OCI-M2 (cell line): ENCODE measurements at regions not wholly inside any gene's neighbourhood (a gene's known extent, or its start where the extent isn't known, plus 50 kb on each side); places are given as distances from the start of the nearest gene placed in this dataset.
"Not testable (repeated sequence)": the region's sequence is repeated elsewhere in the genome, so short reads cannot be mapped to it uniquely, and the experiment has no call there.

ENCODE experiments used
- DNase-seq: peaks from one replicate; lab custom pipeline; 2025; ENCODE audit not compliant: unreplicated experiment; lab: John Stamatoyannopoulos, UW

DNA sequence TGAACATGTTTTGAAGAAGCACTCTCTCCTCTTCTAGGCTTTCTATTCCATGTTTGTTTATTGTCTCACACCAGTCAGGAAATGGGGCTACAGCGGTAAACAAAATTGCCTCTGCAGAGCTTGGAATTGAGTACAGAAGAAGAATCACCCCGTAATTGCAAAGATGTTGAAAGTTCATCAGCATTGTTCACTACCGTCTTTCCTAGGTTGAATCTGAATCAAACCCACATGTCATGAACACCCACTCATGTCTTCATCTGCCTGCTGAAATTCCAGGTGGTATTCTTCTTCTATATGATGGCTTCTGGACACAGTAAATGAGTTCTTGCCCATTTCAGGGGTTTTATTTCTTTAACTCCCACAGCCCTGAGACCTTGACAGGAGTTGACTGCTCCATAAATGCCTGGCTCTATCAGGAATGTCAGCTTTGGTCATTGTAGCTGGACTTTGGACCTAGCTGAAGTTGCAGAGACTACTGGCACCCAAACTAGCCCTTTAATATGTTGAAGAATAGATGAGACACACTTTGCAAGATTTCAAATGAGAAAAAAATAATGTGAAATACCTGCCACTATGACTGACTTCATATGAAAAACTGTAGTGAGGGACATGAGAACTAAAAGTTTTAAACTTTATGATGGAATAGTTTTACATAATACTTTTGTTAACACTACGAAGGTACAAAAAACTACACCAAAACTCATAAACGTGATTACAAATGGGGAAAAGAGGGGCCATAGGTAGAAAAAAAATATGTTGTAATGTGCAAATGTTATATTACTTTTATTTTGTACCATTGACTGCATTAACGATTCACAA lies 1235.3 kb upstream of the ZEB2 start:
- no peak for DNase-seq

DNA sequence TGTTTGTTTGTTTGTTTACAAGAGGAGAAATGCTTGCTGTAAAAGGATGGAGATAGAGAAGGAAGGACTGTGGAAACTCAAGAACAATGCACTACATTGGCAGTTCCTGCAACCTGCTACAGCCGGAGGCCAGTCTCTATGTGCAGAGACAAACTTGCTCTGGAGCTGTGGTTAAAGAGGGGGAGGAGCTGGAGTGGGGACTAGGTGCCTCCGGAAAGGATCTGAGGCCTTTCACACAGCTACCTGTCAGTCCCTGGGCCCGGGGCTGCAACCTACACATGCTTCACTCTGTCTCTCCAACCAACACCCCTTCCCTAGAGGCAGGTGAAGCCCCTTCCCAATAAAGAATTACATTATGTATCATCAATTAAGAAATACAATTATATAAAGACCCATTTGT lies 1234.0 kb upstream of the ZEB2 start:
- DNase-seq: no peak

DNA sequence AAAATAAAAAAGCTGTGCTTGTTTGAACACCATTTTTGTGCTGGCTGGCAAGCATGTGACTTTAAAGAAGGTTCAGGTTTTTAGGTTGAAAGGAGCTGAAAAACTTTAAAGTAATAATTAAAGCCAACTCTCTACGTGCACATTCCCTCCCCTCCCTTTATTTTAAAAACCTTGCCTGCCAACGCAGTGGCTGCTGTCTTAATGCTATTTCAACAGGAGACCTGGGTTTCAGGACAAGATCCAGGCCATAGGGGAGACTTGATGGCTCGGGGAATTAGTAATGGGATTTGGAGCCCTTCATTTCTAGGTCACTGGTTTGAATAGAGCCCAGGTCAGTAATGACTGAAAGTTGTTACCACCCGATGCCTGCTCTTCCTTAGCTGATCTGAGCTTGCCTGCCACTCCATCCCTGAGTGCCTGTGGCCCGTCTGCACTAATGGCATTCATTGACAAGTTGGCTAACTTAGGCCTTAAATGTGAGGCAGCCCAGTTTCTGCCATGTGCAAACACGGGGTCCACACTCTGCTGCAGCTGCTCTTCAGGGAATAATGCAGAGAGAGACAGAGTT lies 1233.2 kb upstream of the ZEB2 start:
- no peak for DNase-seq

DNA sequence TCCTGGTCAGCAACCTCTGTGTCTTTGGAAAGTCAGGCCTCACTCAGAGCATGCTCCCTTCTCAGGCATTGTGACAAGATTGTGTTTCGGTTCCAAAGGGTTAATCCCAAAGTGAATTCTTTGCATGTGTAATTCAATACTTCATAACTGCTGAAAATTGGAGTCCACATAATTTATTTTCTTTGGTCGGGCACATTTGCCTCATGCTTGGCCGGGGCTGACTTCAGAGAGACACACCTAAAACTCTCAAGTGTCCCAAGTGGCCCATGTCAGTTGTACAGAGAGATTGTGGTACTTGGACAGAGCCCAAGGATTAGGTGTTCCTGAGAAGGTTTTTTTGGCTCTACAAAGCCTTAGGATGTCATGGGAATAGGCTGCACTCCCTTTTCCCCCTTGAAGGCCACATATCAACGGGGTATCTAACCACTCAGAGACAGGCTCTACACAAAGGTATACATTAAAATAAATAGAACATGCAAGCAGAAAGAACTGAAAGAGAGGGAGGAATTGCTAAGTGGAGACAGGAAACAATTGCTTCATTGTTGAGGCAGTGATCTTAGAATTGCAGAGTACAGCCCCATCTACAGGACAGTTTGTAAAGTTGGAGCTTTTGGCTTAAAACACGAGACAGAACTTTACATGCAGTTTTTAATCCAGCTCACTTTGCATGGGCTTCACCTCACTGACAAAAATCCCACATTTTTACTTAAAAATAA lies 1232.3 kb upstream of the ZEB2 start:
- no peak for DNase-seq

DNA sequence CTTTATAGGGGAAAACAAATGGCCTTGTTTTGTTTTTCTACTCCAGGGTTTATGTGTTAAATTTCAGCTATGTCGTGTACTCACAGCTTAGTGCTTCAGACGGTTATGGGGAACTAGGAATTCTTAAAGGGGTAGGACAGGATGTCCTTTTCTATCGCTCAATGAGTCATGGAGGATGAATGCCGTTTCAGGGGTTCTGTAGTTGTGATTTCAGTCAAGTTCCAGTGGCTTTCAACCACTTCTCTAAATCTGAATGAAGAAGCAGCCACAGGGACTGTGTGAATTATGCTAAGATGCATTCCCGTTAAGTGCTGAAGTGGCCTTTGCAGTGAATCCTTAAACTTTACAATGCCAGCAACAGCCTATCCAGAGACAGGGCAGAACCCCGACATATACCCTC lies 1231.7 kb upstream of the ZEB2 start:
- DNase-seq: no peak

DNA sequence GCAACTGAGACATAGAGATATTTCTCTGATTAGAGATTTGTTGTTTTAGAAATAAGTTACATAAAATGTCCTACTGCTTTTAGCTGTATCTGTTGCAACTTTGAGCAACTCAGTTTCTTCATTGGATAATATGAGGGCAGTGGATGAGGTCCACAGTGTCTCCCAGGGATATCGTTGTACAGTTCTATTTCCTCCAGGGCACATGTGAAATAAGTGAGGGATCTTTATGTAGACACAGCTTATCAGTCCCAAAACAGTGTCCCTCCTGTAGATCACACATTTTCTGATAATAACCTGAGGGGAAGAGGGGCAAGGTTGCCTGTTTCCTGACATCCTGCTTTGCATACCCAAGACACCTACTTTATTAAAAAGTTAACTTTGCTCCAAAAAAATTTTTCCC lies 1231.2 kb upstream of the ZEB2 start:
- no peak for DNase-seq

DNA sequence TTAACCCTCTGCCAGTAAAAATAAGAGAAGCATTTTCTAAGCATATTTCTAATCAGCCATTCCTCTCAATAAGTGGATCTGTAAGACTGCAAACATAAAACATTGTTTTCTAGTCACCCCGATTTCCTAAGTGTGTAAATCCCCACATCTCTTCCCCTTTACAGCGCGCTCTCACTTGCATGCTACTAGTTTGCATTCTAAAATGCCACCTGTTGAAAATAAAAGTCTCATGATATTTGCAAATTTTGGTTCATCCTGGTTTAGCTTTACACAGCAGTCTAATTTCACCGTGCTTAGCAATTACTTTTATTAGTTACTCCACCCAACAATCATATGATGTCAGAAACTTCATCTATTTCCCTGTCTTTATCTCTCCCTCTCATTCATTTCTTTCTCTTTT lies 1230.7 kb upstream of the ZEB2 start:
- no peak for DNase-seq

DNA sequence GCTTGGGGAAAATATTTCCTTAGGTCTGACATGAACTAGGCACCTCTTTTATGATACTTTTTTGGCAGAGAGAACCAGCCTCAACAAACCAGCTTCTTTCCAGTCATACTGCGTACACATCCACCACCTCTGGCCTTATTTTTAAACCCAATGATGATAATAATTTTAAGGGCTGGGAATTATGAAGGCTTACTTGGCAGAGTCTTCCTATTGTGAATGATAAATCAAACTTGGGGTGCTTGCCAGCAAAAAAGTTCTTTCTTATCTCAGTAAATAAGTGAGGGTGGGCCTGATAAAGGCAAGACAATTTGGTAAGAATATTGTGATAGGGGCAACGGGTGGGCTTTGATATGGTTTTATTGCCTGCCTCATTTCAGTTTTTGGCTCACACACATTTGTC lies 1230.2 kb upstream of the ZEB2 start:
- DNase-seq: no peak

DNA sequence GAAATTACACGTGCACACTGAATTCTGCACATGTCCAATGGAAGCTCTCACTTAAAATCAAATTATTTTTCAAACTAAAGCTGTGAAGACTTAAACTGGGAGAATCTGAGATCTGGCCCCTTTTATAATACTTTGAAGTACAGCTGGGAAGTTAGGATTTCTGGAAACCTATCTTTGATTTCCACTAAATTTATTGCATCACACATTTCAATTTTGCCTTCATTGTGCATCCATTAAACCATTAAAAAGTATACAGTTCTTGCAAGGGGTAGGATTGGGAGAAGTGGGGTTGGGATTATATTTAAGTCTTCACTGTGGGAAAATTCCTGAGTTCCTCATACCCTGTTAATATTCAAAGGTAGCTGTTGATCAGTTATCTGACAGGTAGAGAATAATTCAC lies 1229.6 kb upstream of the ZEB2 start:
- no peak for DNase-seq

DNA sequence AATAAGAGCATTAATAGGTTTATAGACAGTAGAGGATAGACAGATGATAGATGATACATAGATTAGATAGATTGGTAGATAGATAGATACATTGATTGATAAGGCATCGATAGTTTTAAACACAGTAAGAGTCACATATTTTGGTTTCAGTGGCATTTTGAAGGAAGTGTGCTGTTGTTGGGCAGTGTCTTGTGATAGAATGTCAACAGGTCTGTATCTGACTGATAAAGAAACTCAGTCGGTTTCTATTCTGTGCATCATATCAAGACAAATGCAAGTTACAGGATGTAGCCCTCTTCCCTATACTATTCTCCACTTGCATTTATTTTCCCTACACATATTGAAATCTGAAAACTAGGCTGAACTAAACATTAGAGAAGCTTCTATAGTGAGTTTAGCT lies 1229.0 kb upstream of the ZEB2 start:
- DNase-seq: no peak

DNA sequence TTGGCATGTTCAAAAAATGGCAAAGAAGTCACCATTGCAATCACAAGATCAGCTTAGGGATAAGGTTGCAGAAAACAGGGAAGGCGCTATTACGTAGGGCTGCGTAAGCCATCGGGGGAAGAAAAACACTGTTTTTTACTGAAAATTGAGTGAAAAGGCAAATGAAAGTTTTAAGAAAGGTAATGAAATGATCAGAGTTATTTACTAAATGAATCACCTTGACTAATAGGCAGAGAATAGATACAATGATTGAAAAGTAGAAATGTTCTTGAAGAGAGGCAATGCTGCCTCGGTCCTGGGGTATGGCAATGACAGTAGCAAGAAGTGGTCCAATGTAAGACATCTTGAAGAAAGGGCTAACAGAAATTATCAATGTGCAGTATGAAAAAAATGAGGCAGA lies 1227.8 kb upstream of the ZEB2 start:
- DNase-seq: no peak

DNA sequence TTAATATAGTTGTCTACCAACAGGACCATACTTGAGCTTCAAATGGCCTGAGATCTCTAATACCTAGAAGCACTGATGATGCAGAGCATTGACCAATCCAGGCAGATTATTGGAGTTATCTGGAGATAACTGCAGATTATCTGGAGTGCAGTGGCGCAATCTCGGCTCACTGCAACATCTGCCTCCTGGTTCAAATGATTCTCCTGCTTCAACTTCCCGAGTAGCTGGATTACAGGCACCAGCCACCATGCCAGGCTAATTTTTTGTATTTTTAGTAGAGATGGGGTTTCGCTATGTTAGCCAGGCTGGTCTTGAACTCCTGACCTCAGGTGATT lies 1225.4 kb upstream of the ZEB2 start:
- not testable (repeated sequence) for DNase-seq

DNA sequence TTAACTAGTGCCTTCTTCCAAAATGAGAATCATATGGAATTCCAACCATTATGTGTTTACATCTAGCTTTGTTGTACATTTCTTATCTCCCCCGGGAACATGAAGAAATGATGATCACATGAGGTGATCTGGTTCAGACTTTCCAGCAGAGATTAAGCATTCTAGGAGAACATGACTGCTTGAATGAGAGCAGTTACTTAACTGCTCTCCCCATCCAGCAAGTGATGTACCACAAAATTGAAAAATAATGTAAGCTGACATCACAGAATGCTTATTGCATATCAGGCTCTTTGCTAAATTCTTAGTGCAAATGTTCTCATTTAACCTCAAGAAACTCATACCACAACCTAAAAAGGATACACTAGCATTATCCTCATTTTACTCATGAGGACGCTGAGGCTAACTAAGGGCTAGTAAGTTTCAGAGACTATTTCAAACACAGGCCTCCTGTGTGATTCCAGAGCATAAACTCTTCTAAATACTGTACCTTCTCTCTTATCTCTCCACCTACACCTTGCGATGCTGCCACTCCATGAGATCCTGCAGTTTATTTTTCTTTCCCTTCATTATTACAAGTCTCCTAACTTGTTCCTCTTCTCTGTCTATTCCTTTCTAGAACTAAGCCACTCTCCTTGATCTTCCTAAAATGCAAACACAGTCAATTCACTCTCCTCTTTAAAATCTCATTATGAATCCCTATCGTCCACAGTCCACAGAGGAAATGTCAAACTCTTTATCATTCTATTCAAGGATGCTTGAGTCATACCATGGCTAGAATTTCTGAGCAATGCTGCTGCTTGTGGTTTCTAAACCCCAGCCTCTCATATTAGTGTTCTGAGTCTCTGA lies 1224.8 kb upstream of the ZEB2 start:
- no peak for DNase-seq

DNA sequence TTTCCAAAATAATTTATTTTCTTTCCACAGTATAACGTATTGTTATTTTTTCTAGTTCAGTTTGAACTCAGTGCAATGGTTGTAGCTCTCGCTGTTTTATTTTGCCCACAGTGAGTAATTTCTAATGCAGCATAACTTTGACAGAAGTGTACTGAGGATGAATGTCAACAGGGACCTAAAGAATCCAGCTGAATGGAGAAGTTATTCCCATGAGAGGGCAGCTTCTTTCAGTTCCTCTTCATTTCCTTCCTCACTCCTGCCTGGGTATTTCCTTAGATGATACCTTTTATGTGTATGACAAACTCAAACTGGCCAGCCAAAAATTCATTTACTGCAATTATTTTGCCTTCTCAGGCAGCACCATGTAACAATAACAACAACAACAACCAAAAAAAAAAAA lies 1223.1 kb upstream of the ZEB2 start:
- DNase-seq: no peak

DNA sequence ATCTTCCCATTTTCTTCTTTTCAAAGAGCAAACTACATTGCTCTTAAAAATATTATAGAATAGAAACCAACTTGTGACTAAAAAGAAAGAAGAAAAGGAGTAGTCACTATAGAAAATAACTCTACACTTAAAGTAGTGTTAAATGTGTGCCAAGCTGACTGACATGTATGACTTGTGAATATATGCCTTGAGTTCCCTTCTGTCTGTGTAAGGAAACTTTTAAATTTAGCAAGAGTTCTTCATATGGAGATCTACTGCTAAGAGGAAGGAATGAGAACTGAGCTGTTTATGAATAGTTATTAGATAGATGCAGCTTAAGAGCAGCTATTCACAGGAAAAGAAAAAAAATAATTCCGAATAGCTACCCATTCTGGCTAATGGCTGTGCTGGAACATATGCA lies 1221.7 kb upstream of the ZEB2 start:
- DNase-seq: no peak

DNA sequence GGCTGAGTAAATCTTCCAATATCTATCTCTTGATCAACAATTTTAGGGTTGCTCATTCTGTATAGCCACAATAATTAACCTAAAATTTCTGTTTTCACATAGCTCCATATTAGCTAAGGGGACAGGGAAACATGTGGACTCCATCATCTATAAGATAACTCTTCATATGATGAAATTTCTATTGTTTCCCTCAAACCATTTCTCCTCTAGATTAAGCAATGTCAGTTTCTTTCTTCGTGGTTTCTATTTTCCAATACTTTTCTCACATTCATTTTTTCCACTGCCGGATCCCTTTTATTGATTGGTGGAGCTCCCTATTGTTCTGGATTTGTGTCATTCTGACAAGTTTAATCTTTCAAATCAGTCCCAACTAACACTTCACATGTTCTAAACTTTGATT lies 1221.3 kb upstream of the ZEB2 start:
- DNase-seq: no peak

DNA sequence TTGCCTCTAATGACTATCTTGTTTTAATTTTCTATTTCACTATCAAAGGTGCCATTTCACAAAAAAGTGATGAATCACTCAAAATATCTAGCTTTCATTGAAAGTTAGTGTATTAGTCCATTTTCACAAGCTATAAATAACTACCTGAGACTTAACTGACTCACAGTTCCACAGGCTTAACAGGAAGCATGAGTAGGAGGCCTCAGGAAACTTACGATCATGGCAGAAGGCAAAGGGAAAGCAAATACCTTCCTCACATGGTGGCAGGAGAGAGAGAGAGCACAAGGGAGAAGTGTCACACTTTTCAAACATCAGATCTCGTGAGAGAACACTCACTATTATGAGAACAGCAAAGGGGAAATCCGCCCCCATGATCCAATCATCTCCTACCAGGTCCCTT lies 1220.4 kb upstream of the ZEB2 start:
- DNase-seq: no peak

DNA sequence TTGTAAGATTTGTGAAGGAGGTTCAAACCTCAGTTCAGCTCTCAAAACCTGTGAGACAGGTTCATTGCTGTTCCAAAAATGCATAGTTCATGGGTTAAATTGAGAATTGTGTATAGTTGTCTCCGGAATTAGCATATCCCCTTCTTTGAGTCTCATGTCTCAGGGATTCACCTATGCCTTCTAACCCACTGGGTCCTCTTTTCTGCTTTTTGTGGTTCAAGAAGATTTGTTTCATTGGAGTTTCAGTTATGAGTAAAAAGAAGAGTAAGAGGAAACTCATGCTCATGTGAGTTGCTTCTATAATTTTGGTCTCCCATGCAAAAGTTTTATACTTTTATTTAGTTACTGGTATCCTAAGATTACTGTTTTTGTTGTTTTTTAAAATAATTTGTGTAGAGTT lies 1219.8 kb upstream of the ZEB2 start:
- no peak for DNase-seq

DNA sequence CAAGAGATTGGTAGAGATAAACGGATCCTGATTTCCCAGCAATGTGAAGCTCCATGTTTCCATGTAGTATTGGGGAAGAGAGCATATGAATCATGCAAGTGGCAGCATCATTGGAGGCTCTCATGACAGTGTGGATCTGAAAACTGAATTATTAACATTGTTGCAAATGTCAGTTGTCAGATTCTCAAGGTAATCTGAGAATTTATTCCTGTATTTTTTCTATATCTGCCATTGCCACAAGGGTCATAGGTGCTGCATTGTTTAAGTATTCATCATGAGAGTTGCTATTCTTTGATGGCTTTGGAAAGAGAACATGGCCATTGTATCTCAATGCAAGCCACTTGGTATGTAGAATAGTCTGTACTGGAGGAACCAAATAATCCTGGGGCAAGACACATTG lies 1217.0 kb upstream of the ZEB2 start:
- no peak for DNase-seq

DNA sequence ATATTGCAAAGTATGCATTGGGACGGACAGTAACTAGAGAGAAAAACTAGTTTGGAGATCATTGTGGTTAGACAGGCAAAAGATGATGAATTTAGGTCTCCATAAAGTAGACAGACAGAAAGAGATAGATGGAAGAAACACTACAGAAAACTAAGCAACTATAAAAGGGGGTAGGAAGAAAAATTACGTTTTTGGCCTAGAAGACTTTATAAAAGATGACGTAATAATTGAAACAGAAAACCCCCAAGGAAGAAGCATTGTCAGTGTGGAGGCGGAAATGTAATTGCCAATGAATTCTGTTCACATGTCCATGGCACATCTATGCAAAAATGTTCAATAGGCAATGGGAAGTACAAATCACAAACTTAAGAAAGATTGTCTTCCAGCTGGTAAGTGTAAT lies 1211.5 kb upstream of the ZEB2 start:
- no peak for DNase-seq

DNA sequence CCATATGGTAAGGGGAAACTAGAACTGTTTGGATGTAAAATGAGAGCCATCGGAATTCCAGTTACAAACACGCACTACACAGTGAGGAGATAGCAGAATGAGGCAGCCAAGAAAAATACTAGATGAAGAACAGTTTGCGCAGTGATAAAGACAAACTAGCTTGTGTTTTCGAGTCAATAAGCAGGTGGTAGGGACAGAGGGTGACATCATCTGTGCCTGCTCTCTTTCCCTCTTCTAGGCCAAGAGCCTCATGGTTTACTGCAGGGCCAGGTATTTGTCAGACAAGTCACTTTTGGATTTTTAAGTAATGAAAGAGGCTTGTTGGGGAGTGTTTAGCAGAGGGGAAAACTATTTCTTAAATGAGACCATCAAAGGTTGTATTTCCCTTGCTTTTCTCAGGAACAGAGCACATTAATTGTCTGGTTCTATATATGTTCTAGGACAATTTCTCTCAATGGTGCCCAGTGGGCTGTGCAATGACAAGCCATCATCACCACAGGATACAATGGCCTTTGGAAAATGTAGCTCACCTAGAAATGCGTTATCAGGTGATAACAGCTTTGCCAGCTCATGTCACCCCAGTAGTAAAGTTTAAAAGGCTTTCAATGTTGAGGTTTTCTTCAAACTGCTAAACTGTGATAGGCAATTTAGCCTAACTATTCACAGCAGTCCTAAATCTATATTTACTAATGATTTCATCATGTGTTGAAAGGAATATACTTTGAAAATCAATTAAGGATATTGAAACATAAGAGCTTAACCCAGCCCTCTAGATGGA lies 1210.3 kb upstream of the ZEB2 start:
- no peak for DNase-seq
